GM19328 (cell line): ENCODE measurements at regions not wholly inside any gene's neighbourhood (a gene's known extent, or its start where the extent isn't known, plus 50 kb on each side); places are given as distances from the start of the nearest gene placed in this dataset.

ENCODE experiments used
- ATAC-seq: cut with Tn5 transposase; IDR thresholded peaks from one replicate; pipeline ENCODE4 v1.9.1; 2021; ENCODE audit warnings: mild to moderate bottlenecking, moderate library complexity; ENCODE audit not compliant: unreplicated experiment

- peak; percentile 43 for ATAC-seq
Observed at GRCh38 chr14:32254952-32255679, 52.0 kb upstream of the RNU6-8 start.

DNA sequence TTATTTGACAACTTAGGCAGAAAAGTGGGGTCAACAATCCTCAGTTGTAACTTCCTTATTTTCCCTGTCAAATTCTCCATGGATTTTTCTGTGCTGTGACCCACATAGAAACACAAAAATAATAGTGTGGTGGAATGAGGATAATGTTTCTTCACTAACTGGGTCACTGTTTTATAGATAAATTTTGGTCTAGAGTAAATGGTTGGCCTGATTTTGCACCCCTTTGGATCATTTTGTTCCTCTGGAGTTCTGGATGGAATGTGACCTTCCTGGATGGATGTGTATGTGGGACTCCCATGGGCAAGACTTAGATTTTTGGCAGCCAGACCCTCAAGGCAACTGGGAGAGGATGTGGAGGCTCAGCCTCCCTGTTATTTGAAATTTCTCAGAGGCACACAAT lies 52.7 kb upstream of the RNU6-8 start:
- no peak for ATAC-seq

GRCh38 chr14:32256576-32256975 lies 53.5 kb upstream of the RNU6-8 start:
- ATAC-seq: no peak

- no peak for ATAC-seq
Observed at GRCh38 chr14:32258336-32258993, 55.4 kb upstream of the RNU6-8 start.

- peak; percentile 66 for ATAC-seq
Observed at GRCh38 chr14:32259368-32260013, 56.4 kb upstream of the RNU6-8 start.

- ATAC-seq: no peak
Observed at GRCh38 chr14:32263939-32264567, 61.0 kb upstream of the RNU6-8 start.

DNA sequence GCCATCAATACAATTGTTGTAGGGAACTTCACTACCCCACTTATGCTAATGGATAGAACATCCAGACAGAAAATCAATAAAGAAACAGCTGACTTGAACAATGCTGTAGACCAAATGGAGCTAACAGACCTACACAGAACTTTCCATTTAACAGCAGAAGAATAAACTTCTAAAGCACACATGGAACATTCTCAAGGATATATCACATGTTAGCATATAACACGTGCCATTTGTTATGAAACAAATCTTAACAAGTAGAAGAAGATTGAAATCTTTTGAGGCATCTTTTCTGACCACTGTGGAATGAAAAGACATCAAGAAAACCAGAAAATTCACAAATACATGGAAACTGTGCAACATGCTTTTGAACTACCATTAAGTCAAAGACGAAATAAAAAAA lies 62.5 kb upstream of the RNU6-8 start:
- ATAC-seq: no peak

- ATAC-seq: no peak
Observed at GRCh38 chr14:32277998-32278397, 51.1 kb upstream of the AKAP6 start.
